ENCODE measurements at regions not wholly inside any gene's neighbourhood (a gene's known extent, or its start where the extent isn't known, plus 50 kb on each side); places are given as distances from the start of the nearest gene placed in this dataset.
"Not testable (repeated sequence)": the region's sequence is repeated elsewhere in the genome, so short reads cannot be mapped to it uniquely, and the experiment has no call there.

DNA sequence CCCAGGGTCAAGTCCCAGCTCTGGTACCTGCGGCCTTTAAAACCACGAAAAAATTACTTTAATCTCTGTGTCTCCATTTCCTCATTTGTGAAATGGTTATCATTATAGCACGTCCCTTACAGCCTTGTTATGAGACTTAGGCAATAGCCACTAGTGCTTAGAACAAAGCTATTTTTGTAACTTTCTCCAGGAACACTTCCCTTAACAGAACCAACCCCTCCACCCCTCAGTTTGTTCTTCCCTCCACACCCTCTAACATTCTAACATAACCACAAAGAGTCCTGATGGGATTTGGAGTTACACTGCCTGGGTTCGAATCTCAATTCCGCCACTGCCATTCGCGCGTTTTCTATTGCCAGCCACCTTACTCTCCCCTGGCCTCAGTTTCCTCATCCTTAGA lies 2777.4 kb upstream of the TPTE start:
- intact Hi-C loops (cut with DNase I, micrococcal nuclease); DNase-seq; ATAC-seq: not testable (repeated sequence)

DNA sequence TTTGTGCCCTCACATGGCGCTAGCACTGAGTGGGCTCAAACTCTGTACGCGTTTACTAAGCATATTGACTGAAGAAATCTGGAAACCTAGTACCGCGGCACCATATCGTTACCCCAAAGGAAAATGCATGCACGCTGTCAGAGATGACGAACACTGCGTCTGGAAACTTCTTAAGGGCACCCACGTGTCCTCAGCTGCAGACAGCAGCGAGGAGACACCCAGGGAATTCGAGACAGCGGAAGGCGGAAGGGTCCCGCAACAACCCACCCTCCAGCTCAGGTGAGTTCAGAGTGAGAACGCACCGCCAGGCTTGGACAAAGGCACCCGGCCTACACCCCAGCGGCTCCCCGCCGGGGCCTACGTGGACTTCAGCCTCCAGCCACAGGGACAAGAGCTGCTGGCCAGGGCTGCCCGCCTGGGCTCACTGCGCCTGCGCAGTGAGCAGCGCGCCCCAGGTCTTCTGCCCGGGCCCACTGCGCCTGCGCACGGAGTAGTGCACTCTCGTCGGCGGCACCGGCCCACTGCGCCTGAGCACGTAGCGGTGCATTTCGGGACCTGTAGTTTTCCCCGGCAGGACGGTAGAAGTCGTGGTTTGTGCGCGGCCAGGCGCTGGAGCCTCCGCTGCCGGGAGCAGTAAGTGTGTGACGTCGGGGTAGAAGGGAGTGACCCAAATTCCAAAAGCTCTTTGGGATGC lies 2776.8 kb upstream of the TPTE start:
- DNase-seq; intact Hi-C loops (cut with DNase I, micrococcal nuclease): not testable (repeated sequence)
- peak; percentile 98 for ATAC-seq

DNA sequence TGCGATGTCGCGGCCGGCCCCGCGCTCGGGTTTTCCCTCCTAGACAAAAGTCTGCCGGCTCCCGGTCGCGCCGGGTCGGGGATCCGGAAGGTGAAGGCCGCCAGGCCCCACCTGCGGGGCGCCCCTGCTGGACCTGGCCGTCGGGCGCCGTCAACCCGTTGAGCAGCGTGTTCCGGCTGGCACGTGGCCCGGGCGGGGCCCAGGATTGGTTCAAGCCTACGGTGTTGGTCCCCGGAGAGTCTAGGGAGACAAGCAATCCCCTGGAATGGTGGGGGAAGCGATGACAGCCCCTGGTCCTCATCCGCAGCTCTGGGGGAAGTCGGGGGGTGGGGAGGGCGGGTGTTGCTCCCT lies 2776.3 kb upstream of the TPTE start:
- peak; percentile 77 for ATAC-seq
- intact Hi-C loops (cut with DNase I, micrococcal nuclease); DNase-seq: not testable (repeated sequence)

DNA sequence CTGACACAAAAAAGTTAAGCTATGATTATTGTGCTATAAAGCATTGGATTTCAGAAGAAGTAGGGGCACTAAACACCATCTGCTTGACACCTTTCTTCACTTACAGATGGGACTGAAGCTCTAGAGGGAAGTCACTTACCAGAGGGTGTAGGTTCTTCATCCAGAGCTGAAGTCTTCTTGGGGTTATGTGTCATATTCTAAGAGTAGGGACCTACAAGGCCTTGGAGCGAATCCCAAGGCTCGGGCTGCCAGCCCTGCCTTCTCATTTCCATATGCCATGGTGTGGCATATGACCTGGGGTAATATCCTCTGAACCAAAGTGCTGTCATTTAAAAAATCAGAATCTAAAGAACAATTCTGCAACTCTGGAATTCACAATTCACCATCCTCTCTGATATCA lies 2773.4 kb upstream of the TPTE start:
- intact Hi-C loops (cut with DNase I, micrococcal nuclease); DNase-seq; ATAC-seq: not testable (repeated sequence)

DNA sequence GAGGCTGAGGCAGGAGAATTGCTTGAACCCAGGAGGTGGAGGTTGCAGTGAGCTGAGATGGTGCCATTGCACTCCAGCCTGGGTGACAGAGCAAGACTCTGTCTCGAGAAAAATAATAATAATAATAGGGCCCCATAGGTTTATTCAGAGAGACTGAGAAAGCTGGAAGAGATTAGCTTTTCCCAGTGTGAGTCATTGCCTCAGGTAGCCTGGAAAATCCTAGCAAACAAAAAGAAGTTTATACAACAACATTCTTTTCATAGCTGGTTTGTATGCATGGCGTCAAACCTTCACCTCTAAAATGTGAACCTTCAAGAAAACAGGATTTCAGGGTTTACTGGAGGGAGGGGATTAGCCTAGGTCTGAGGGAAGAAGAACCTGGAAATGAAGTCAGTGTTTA lies 2768.8 kb upstream of the TPTE start:
- intact Hi-C loops (cut with DNase I, micrococcal nuclease); DNase-seq; ATAC-seq: not testable (repeated sequence)

DNA sequence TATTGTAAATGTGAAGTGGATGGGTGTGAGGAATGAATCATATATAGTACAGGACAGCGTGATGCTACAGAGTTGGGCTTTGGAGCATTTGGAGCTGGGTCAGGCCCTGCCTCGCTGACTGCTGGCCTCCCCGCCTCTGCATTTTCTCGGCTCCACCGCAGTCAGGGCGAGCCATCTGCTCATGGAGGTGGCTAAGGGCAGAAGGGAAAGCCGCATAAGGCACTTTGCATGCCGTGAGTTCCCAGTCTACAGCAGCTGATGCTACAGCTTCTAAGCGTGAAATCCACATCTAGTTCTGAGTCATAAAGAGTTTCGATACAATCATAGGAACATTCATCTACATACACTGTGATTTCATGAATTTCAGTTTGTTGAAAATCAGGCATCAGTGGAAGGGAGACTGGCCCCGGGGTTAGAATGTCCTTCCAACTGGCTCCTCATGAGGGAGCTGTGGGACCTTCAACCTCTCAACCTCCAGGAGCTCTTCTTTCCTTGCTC lies 2768.0 kb upstream of the TPTE start:
- ATAC-seq; intact Hi-C loops (cut with DNase I, micrococcal nuclease); DNase-seq: not testable (repeated sequence)

DNA sequence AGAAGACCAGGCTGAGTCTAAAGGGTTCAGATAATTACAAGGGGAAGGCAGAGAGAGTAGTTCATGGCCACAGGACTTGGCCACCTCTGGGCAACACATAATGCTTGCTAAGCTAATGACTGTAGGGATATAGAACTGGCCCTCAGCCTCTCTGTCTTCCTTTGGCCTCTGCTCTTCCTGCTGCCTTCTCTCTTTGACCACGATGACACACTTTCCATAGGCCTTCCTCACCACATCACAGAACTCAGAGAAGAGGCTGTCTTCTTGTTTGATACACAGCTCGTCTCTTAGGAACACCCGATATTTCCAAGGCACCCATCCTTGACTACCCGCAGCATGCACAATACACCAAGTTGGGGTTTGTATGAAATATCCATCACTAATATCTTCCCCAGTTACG lies 2751.4 kb upstream of the TPTE start:
- intact Hi-C loops (cut with DNase I, micrococcal nuclease); ATAC-seq; DNase-seq: not testable (repeated sequence)

DNA sequence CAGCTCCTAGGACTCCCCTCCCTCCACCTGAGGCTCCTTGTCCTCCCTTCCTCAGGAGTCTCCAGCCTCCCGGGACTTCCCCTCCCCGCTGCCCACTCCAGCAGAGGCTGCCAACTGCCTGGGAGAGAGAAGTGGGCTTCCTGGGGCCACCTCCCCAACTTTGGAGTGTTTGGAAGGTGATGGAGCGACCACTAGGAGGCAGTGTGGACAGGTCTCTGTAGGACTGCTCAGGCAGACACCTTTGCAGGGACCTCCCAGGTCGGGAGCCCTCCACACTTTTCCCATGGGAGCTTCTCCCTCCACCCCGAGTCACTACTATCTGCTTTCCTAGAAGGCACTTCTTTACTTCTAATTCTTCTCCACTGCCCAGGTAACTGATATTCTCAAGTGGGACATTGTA lies 2747.2 kb upstream of the TPTE start:
- ATAC-seq; intact Hi-C loops (cut with DNase I, micrococcal nuclease); DNase-seq: not testable (repeated sequence)

DNA sequence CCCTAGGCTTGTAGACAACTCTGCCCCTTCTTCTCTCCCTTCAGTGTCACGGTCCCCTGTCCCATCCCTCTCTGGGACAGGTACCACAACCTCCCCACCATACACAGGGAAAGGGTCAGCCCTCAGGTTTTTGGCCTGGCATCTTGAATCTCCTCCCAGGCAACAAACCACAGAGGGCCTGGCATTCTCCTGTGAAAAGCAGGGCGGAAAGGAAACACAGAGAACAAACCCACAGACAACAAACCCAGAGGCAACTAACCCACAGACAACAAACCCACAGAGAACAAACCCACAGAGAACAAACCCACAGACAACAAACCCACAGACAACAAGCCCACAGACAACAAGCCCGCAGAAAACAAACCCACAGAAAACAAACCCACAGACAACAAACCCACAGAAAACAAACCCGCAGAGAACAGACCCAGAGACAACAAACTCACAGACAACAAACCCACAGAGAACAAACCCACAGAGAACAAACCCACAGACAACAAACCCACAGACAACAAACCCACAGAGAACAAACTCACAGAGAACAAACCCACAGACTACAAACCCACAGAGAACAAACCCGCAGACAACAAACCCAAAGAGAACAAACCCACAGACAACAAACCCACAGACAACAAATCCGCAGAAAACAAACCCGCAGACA lies 2745.9 kb upstream of the TPTE start:
- intact Hi-C loops (cut with DNase I, micrococcal nuclease); DNase-seq; ATAC-seq: not testable (repeated sequence)

DNA sequence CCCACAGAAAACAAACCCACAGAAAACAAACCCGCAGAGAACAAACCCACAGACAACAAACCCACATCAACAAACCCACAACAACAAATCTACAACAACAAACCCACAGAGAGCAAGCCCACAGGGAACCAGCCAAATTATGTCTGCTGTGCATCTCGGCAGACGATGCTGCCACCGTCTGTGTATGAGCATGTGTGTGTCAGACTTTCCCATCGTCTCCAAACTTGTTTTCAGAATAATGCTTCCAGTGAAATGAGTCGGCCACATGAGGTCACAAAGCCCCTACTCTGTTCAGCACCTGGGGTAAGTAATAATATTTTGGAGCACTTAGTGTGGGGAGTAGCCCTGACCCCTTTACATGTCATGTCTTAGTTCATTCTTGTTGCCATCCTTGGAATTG lies 2745.3 kb upstream of the TPTE start:
- ATAC-seq; intact Hi-C loops (cut with DNase I, micrococcal nuclease); DNase-seq: not testable (repeated sequence)

DNA sequence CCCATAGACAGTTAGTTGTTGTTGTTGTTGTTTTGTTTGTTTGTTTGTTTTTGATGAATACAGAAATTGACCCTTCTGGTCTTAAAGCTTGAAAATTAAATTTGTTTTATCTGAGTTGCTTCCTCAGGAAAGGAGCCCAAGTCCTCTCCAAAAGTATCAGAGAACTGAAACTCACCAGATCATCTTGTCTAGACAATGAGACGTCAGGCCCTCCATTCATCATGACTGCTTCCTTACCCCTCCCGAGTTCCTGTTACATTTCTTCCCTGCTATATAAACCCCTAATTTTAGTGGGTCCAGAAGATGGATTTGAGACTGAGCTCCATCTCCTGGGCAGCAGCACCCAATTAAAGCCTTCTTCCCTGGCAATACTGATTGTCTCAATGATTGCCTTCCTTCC lies 2744.8 kb upstream of the TPTE start:
- ATAC-seq; intact Hi-C loops (cut with DNase I, micrococcal nuclease): not testable (repeated sequence)

DNA sequence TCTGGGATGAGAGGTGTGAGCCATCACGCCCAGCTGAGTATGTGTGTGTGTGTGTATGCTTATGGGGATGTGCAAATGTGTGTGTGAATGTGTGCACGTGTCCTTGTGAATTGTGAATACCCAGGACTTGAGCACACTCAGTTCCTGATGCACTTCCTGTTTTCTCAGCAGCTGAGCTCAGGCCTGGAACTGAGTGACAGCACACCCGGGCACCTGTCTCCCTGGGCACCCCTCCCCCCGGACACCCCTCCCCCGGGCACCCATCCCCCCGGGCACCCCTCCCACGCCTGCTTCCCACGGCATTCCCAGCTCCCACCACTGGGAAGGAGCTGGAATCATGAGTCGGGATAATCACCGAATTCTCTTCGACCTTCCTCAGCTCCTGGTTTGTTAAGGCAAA lies 2744.1 kb upstream of the TPTE start:
- ATAC-seq; intact Hi-C loops (cut with DNase I, micrococcal nuclease); DNase-seq: not testable (repeated sequence)

More for the DNA sequence above, 2744.8 kb upstream of the TPTE start:
- DNase-seq = not testable (repeated sequence)

DNA sequence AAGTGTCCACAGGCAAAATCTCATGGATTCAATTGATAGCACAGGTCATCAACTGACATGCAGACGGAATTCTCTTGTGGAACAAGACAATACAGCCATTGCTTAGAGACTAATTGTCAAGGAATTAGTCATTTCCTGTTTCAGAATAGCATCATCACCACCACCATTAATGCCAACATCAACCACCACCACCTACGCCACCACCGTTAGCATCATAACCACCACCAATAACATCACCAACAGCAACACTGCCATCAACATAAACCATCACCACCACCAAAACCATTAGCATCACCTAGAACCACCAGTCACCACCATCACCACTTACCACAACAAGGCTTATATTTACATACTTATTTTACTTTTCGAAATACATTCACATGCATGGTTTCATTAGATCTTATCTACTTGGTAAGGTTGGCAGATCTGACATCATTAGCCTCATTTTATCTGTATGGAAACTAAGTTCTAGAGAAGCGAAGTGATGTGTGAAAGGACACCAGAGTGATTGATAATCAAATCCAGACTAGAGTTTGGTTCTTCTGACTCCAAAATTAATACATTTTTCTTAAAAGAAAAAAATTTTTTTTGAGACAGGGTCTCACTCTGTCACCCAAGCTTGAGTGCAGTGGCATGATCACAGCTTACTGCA lies 2733.8 kb upstream of the TPTE start:
- intact Hi-C loops (cut with DNase I, micrococcal nuclease); ATAC-seq; DNase-seq: not testable (repeated sequence)

DNA sequence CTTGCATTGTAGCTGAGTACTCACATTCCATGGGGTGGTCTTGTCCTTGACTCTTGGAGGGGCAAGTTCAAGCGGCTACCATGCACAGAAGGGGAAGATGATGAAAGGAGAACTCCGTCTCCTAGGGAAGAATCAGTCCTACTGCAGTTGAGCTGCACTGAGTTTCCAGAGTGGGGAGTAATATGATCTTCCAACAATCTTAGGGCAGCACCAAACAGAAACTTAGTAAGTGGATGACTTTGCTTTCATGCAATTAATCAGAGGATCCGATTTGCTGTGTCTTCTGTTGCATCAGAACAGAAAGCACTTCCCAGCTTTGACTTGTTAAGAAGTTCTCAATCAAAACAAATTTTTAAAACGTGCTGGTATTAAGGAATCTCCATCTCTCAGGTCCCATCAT lies 2727.6 kb upstream of the TPTE start:
- ATAC-seq; intact Hi-C loops (cut with DNase I, micrococcal nuclease): not testable (repeated sequence)

DNA sequence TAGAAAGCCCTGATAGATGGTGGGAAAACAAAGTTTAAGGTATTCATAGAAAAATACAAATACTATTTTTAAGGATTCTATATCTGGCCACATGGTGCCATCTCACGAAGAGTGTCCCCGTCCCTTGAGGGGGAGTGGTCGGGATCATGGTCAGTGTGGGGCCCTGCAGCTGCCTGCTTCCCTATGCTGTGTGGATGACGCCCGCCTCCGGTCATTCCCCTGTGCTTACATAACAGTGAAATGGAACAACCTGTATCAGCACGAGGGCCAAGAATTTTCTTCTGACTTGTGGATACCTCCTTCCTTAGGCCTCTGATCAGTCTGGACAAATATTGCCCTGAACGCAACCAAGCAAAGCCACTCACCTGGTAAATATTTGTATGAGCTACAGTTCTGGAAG lies 2724.1 kb upstream of the TPTE start:
- DNase-seq; ATAC-seq; intact Hi-C loops (cut with DNase I, micrococcal nuclease): not testable (repeated sequence)

More for the DNA sequence above, 2727.6 kb upstream of the TPTE start:
- DNase-seq = not testable (repeated sequence)

DNA sequence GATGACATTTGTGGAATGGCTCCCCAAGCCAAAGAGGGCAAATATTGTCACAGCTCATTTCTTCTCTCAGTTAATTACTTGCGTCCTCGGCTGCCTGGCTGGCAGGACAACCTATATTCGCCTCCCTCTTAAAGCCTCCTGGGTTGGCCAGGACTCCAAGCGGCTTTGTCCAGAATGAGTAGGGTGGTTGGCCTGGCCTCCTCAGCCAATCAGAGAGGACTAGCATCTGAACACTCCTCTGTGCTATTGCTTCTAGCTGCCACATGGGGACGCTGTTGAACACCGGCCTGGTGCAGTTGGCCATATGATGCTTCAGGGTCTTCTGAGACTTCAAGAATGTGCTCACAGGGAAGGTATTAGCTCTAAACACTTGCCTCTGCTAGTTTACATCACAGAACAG lies 2722.9 kb upstream of the TPTE start:
- DNase-seq; intact Hi-C loops (cut with DNase I, micrococcal nuclease); ATAC-seq: not testable (repeated sequence)

DNA sequence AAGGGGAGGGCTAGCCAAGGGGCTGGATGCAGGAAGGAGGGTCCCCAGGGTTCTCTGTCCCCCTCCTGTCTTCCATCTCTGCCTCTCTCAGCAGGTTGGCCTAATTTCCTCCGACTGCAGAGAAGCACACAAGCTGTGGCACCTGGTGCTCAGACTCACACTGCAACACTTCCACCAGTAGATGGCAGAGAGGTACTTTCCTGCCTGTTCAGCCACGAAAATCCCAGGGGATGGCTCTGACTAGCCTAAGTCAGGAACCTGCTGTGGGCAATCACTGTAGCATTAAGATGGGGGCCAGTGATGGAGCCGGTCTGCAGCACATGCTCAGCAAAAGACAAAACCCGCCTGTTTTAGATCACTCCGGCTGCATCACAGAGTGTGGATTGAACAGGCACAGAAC lies 2721.7 kb upstream of the TPTE start:
- intact Hi-C loops (cut with DNase I, micrococcal nuclease); DNase-seq: not testable (repeated sequence)
- ATAC-seq = peak; percentile 70

DNA sequence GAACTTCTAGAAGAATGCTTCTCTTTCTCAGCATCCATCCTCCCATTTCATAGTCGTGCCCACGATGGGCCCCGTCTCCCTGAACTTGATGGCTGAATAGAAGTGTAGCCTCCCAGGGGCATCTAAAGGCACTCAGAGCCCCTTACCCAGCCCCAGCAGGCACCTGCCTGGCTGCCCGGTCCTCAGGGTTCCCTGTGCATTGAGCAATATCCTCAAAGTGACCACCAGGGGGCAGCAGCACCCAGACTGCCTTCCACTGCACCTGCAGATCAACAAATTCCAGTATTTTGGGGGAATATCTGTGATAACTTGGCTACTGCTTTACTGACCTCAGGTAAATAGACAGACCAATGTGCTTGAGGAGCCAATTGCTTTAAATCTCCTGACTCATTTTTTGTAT lies 2707.9 kb upstream of the TPTE start:
- peak; percentile 65 for ATAC-seq
- intact Hi-C loops (cut with DNase I, micrococcal nuclease); DNase-seq: not testable (repeated sequence)

DNA sequence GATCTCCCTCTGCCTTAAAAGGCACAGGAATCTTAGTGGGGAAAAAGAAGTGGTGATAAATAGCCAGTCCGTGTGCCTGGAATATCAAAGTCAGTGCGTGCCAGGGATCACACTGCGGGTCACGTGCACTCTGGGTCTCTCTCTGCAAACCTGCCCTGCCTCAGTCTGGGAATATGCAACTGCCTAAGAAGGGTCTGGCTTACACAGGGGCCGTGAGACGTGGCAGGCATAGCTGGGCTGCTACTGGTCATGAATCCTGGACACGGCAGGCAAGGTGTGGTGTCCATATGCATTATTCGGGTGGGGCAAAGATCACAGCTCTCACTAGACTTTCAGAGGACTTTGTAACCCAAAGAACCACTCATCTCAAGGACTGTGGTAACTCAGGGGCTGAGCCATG lies 2704.4 kb upstream of the TPTE start:
- ATAC-seq = peak; percentile 72
- DNase-seq; intact Hi-C loops (cut with DNase I, micrococcal nuclease): not testable (repeated sequence)

Data from left colon (tissue), 2 donors.